ENCODE measurements at regions not wholly inside any gene's neighbourhood (a gene's known extent, or its start where the extent isn't known, plus 50 kb on each side); places are given as distances from the start of the nearest gene placed in this dataset.

- no peak for DNase-seq (ENCODE audit: low read depth)
- no peak for TF ChIP-seq CTCF (IDR thresholded peaks at IDR 0.05; ENCODE audit: low read depth, low read length, missing control alignments)
- H3K4me3 ChIP-seq (ENCODE audit: low read depth, low read length) = no peak overlapping the region
Observed at GRCh38 chr2:10964052-10964790, 52.5 kb downstream of the KCNF1 start.

- DNase-seq (ENCODE audit: low read depth) = no peak
- no peak overlapping the region for H3K4me3 ChIP-seq (ENCODE audit: low read depth, low read length)
- no peak for TF ChIP-seq CTCF (IDR thresholded peaks at IDR 0.05; ENCODE audit: low read depth, low read length, missing control alignments)
Observed at GRCh38 chr2:10965241-10965843, 53.6 kb downstream of the KCNF1 start.

GRCh38 chr2:10966056-10966455 lies 54.3 kb downstream of the KCNF1 start:
- H3K4me3 ChIP-seq (ENCODE audit: low read depth, low read length) = no peak overlapping the region
- TF ChIP-seq CTCF (IDR thresholded peaks at IDR 0.05; ENCODE audit: low read depth, low read length, missing control alignments) = no peak
- no peak for DNase-seq (ENCODE audit: low read depth)

- DNase-seq (ENCODE audit: low read depth) = no peak
- TF ChIP-seq CTCF (IDR thresholded peaks at IDR 0.05; ENCODE audit: low read depth, low read length, missing control alignments) = no peak
- no peak overlapping the region for H3K4me3 ChIP-seq (ENCODE audit: low read depth, low read length)
Observed at GRCh38 chr2:10966741-10967140, 55.0 kb downstream of the KCNF1 start.

- TF ChIP-seq CTCF (IDR thresholded peaks at IDR 0.05; ENCODE audit: low read depth, low read length, missing control alignments) = no peak
- no peak for DNase-seq (ENCODE audit: low read depth)
- H3K4me3 ChIP-seq (ENCODE audit: low read depth, low read length) = no peak overlapping the region
Observed at GRCh38 chr2:10968176-10968575, 56.4 kb downstream of the KCNF1 start.

GRCh38 chr2:10970666-10971065 lies 58.9 kb downstream of the KCNF1 start:
- DNase-seq (ENCODE audit: low read depth) = no peak
- no peak overlapping the region for H3K4me3 ChIP-seq (ENCODE audit: low read depth, low read length)
- no peak for TF ChIP-seq CTCF (IDR thresholded peaks at IDR 0.05; ENCODE audit: low read depth, low read length, missing control alignments)
